ENCODE measurements at regions not wholly inside any gene's neighbourhood (a gene's known extent, or its start where the extent isn't known, plus 50 kb on each side); places are given as distances from the start of the nearest gene placed in this dataset.

GRCh38 chr5:164265566-164265965, 760.1 kb downstream of the MAT2B start:
- TF ChIP-seq, protein P1, sequence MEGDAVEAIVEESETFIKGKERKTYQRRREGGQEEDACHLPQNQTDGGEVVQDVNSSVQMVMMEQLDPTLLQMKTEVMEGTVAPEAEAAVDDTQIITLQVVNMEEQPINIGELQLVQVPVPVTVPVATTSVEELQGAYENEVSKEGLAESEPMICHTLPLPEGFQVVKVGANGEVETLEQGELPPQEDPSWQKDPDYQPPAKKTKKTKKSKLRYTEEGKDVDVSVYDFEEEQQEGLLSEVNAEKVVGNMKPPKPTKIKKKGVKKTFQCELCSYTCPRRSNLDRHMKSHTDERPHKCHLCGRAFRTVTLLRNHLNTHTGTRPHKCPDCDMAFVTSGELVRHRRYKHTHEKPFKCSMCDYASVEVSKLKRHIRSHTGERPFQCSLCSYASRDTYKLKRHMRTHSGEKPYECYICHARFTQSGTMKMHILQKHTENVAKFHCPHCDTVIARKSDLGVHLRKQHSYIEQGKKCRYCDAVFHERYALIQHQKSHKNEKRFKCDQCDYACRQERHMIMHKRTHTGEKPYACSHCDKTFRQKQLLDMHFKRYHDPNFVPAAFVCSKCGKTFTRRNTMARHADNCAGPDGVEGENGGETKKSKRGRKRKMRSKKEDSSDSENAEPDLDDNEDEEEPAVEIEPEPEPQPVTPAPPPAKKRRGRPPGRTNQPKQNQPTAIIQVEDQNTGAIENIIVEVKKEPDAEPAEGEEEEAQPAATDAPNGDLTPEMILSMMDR (IDR thresholded peaks at IDR 0.05), result no peak
- TF ChIP-seq TP53 (CRISPR knock-in tag; IDR thresholded peaks at IDR 0.05), result no peak
- TF ChIP-seq, protein P2, sequence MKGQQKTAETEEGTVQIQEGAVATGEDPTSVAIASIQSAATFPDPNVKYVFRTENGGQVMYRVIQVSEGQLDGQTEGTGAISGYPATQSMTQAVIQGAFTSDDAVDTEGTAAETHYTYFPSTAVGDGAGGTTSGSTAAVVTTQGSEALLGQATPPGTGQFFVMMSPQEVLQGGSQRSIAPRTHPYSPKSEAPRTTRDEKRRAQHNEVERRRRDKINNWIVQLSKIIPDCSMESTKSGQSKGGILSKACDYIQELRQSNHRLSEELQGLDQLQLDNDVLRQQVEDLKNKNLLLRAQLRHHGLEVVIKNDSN (CRISPR knock-in tag; IDR thresholded peaks at IDR 0.05), result no peak
- TF ChIP-seq AR (CRISPR knock-in tag; IDR thresholded peaks at IDR 0.05), result no peak
- TF ChIP-seq SOX15 (CRISPR knock-in tag; IDR thresholded peaks at IDR 0.05), result no peak
- no peak for TF ChIP-seq ETV6 (CRISPR knock-in tag; IDR thresholded peaks at IDR 0.05)
- TF ChIP-seq ZNF232 (CRISPR knock-in tag; IDR thresholded peaks at IDR 0.05), result no peak
- TF ChIP-seq ATF3 (CRISPR knock-in tag; conservative IDR thresholded peaks at IDR 0.05), result no peak
- TF ChIP-seq TEAD1 (CRISPR knock-in tag; IDR thresholded peaks at IDR 0.05), result no peak
- no peak for TF ChIP-seq HMGXB4 (CRISPR knock-in tag; IDR thresholded peaks at IDR 0.05)
